Prostate gland (tissue), 2 donors: ENCODE measurements at regions not wholly inside any gene's neighbourhood (a gene's known extent, or its start where the extent isn't known, plus 50 kb on each side); places are given as distances from the start of the nearest gene placed in this dataset.
"Not testable (repeated sequence)": the region's sequence is repeated elsewhere in the genome, so short reads cannot be mapped to it uniquely, and the experiment has no call there.

Source experiments
- DNase-seq: peaks from one replicate; pipeline ENCODE4 v3.0.0-alpha.2; 2019; ENCODE audit warnings: low spot score
- H3K27ac ChIP-seq, 2 donors: fragments of 200-600 bp; sonication (generic); 2 replicates each; pipeline ENCODE4 v1.5.1; 2017 to 2019
- H3K27me3 ChIP-seq: fragments of 200-600 bp; sonication (generic); replicated peaks from 2 replicates; pipeline ENCODE4 v1.5.1; 2019; ENCODE audit not compliant: insufficient read depth
- H3K36me3 ChIP-seq, 2 donors: fragments of 200-600 bp; sonication (generic); 1 replicate in 1 of 2; 2 replicates in 1 of 2; pipeline versions ENCODE4 v1.5.1 to v1.8.1; 2017 to 2019
- H3K4me1 ChIP-seq: fragments of 200-600 bp; sonication (generic); replicated peaks from 2 replicates; pipeline ENCODE4 v1.5.1; 2019
- H3K4me3 ChIP-seq, 2 donors: fragments of 200-600 bp; sonication (generic); 2 replicates each; pipeline ENCODE4 v1.5.1; 2017 to 2019
- H3K9me3 ChIP-seq: fragments of 200-600 bp; sonication (generic); 2 replicates; pipeline ENCODE4 v1.5.1; 2017
- CTCF ChIP-seq, 4 experiments: fragments of 200-600 bp in 2 of 4; fragments of 450-650 bp in 2 of 4; sonication (generic) in 2 of 4; IDR thresholded peaks; 1 replicate in 3 of 4; 2 replicates in 1 of 4; pipeline ENCODE4 v1.5.1; 2016 to 2019; ENCODE audit warnings: antibody characterized with exemption in 4 of 4, mild to moderate bottlenecking in 2 of 4, moderate library complexity in 2 of 4
- POLR2A ChIP-seq: fragments of 450-650 bp; IDR thresholded peaks from one replicate; pipeline ENCODE4 v1.6.1; 2016; ENCODE audit warnings: antibody characterized with exemption, mild to moderate bottlenecking
- POLR2AphosphoS5 ChIP-seq: sonication (generic); formaldehyde crosslinking; IDR thresholded peaks from one replicate; pipeline ENCODE4 v1.6.1; 2017; ENCODE audit warnings: antibody characterized with exemption
- whole genome bisulfite sequencing: methylation state at CpG from one replicate; pipeline ENCODE4 v1.1.5; 2018; 5-methylcytosine and 5-hydroxymethylcytosine counted together
- intact Hi-C: fragments of 100-400 bp; cut with DNase I; formaldehyde crosslinking; loops from one replicate; pipeline ENCODE4 v1.14.2; 2022

- H3K4me3 ChIP-seq, DNase-seq, H3K4me1 ChIP-seq, intact Hi-C loops, H3K36me3 ChIP-seq, H3K9me3 ChIP-seq, H3K27me3 ChIP-seq, H3K27ac ChIP-seq: not testable (repeated sequence)
Measured at GRCh38 chr1:214095896-214096295, 108.1 kb downstream of the PROX1 start.

GRCh38 chr1:214101246-214101645 lies 113.5 kb downstream of the PROX1 start:
- H3K36me3 ChIP-seq = no peaks in the 10 kb centered on the region
- H3K9me3 ChIP-seq = no peaks in the 10 kb centered on the region
- no peaks in the 10 kb centered on the region for H3K27me3 ChIP-seq
- intact Hi-C loops = no loop called here
- no peak for TF ChIP-seq POLR2AphosphoS5
- 48% methylated on average over 2 of the region's 2 CpGs for WGBS
- H3K4me1 ChIP-seq = no peaks in the 10 kb centered on the region
- H3K27ac ChIP-seq = no peak overlapping the region
- no peak overlapping the region for H3K4me3 ChIP-seq
- DNase-seq = no peak

- no peak for DNase-seq
- Histone ChIP-seq H3K4me1 (no peaks in the 10 kb centered on the region), H3K27me3 (no peaks in the 10 kb centered on the region), H3K9me3 (no peaks in the 10 kb centered on the region), H3K36me3 (no peaks in the 10 kb centered on the region), H3K4me3 (no peak overlapping the region), H3K27ac (no peak overlapping the region)
- TF ChIP-seq CTCF (IDR thresholded peaks at IDR 0.05) (no peak), POLR2AphosphoS5 (no peak), POLR2A (no peak)
- intact Hi-C loops = no loop called here
- WGBS = 95% methylated on average over 3 of the region's 3 CpGs
Measured at GRCh38 chr1:214101828-214102227, 114.1 kb downstream of the PROX1 start.

- Histone ChIP-seq H3K27ac (no peak overlapping the region), H3K4me3 (no peak overlapping the region), H3K9me3 (no peaks in the 10 kb centered on the region), H3K36me3 (no peaks in the 10 kb centered on the region), H3K4me1 (no peaks in the 10 kb centered on the region), H3K27me3 (no peaks in the 10 kb centered on the region)
- WGBS = 42% methylated on average over 2 of the region's 2 CpGs
- intact Hi-C loops = no loop called here
- no peak for DNase-seq
- no peak for TF ChIP-seq POLR2A
- no peak for TF ChIP-seq CTCF (IDR thresholded peaks at IDR 0.05)
- TF ChIP-seq POLR2AphosphoS5 = no peak
Measured at GRCh38 chr1:214102907-214103306, 115.1 kb downstream of the PROX1 start.

- DNase-seq = no peak
- Histone ChIP-seq H3K27ac (no peak overlapping the region), H3K27me3 (no peaks in the 10 kb centered on the region), H3K4me1 (no peaks in the 10 kb centered on the region), H3K9me3 (no peaks in the 10 kb centered on the region), H3K4me3 (no peak overlapping the region), H3K36me3 (no peaks in the 10 kb centered on the region)
- TF ChIP-seq CTCF (IDR thresholded peaks at IDR 0.05) = no peak
- no peak for TF ChIP-seq POLR2A
- no peak for TF ChIP-seq POLR2AphosphoS5
- WGBS = 90% methylated on average over 2 of the region's 2 CpGs
- intact Hi-C loops = no loop called here
Measured at GRCh38 chr1:214103778-214104177, 116.0 kb downstream of the PROX1 start.

GRCh38 chr1:214106375-214106774 lies 118.6 kb downstream of the PROX1 start:
- DNase-seq = no peak
- Histone ChIP-seq H3K27me3 (no peaks in the 10 kb centered on the region), H3K4me1 (no peaks in the 10 kb centered on the region), H3K4me3 (no peak overlapping the region), H3K9me3 (no peaks in the 10 kb centered on the region), H3K36me3 (no peaks in the 10 kb centered on the region), H3K27ac (no peak overlapping the region)
- no peak for TF ChIP-seq POLR2AphosphoS5
- no peak for TF ChIP-seq POLR2A
- no peak for TF ChIP-seq CTCF (IDR thresholded peaks at IDR 0.05)
- intact Hi-C loops = no loop called here
- WGBS = 91% methylated on average over 9 of the region's 9 CpGs
